HepG2 (cell line): ENCODE measurements at regions not wholly inside any gene's neighbourhood (a gene's known extent, or its start where the extent isn't known, plus 50 kb on each side); places are given as distances from the start of the nearest gene placed in this dataset.

ENCODE experiments used
- CTCF ChIP-seq: sonication (generic); formaldehyde crosslinking; IDR thresholded peaks from 2 replicates; pipeline ENCODE4 v1.5.0; 2020; ENCODE audit warnings: mild to moderate bottlenecking, missing genetic modification reagents, moderate library complexity
- HMGXB4 ChIP-seq, 2 experiments: sonication (generic) in 1 of 2; formaldehyde crosslinking in 1 of 2; IDR thresholded peaks; 2 replicates each; pipeline versions ENCODE4 v1.4.0 to v1.6.1; 2018 to 2020; ENCODE audit warnings: missing genetic modification reagents in 2 of 2, borderline replicate concordance in 1 of 2, low read depth in 1 of 2, mild to moderate bottlenecking in 1 of 2, missing biosample characterization in 1 of 2

GRCh38 chr5:133877351-133878235, 90.8 kb downstream of the C5orf15 start:
- no peak for TF ChIP-seq HMGXB4 (CRISPR knock-in tag; IDR thresholded peaks at IDR 0.05; ENCODE audit: borderline replicate concordance in 1 of 2, low read depth in 1 of 2)
- TF ChIP-seq CTCF (CRISPR knock-in tag) = no peak
